HEK293 (cell line): ENCODE measurements at regions not wholly inside any gene's neighbourhood (a gene's known extent, or its start where the extent isn't known, plus 50 kb on each side); places are given as distances from the start of the nearest gene placed in this dataset.

Experiments used
- CTCF ChIA-PET: fragments of 350-600 bp; formaldehyde crosslinking; extraction: SDS; loops from one replicate; lab custom pipeline; 2021; ENCODE audit warnings: antibody characterized with exemption; lab: Yijun Ruan, JAX
- POLR2A ChIA-PET: fragments of 300-600 bp; formaldehyde crosslinking; extraction: SDS; loops from one replicate; lab custom pipeline; 2020; ENCODE audit warnings: antibody characterized with exemption, inconsistent platforms; lab: Yijun Ruan, JAX
- H3K27ac ChIP-seq: fragments of 200-500 bp; sonication (Bioruptor generic); 2 replicates; pipeline ENCODE4 v1.5.1; 2014; ENCODE audit warnings: low read depth, low read length, control low read depth, inconsistent platforms; ENCODE audit errors: extremely low read depth
- H3K36me3 ChIP-seq, 2 experiments: fragments of 200-500 bp in 1 of 2; sonication (Bioruptor generic) in 1 of 2; 1 replicate in 1 of 2; 2 replicates in 1 of 2; pipeline ENCODE4 v1.5.1; 2014 to 2017; ENCODE audit warnings: inconsistent platforms in 2 of 2, low read length in 2 of 2; ENCODE audit not compliant: control insufficient read depth in 2 of 2, insufficient read depth in 1 of 2
- H3K4me1 ChIP-seq: fragments of 200-500 bp; sonication (Bioruptor generic); 2 replicates; pipeline ENCODE4 v1.5.1; 2014; ENCODE audit warnings: mild to moderate bottlenecking, low read length, inconsistent platforms; ENCODE audit not compliant: control insufficient read depth, insufficient read depth
- H3K4me3 ChIP-seq: 2 replicates; pipeline ENCODE4 v1.5.1; 2011; ENCODE audit warnings: low read depth, mild to moderate bottlenecking, control low read depth, low read length, moderate library complexity
- H3K9me3 ChIP-seq: fragments of 200-500 bp; sonication (Bioruptor generic); 2 replicates; pipeline ENCODE4 v1.5.1; 2014; ENCODE audit warnings: low read depth, low read length, inconsistent platforms; ENCODE audit not compliant: control insufficient read depth, insufficient read depth
- KLF1 ChIP-seq: fragments of 450-650 bp; formaldehyde crosslinking; IDR thresholded peaks from 2 replicates; pipeline ENCODE4 v1.5.1; 2016; ENCODE audit warnings: missing biosample characterization, missing genetic modification characterization
- TSHZ1 ChIP-seq: fragments of 450-650 bp; formaldehyde crosslinking; IDR thresholded peaks from 2 replicates; pipeline ENCODE4 v1.5.1; 2016; ENCODE audit warnings: missing biosample characterization, missing genetic modification characterization, borderline replicate concordance
- ZBTB11 ChIP-seq: fragments of 450-650 bp; formaldehyde crosslinking; conservative IDR thresholded peaks from 2 replicates; pipeline ENCODE4 v1.5.1; 2016; ENCODE audit warnings: low read depth, missing biosample characterization, missing genetic modification characterization
- ZNF112 ChIP-seq: fragments of 450-650 bp; formaldehyde crosslinking; IDR thresholded peaks from 2 replicates; pipeline ENCODE4 v1.5.0; 2017; ENCODE audit warnings: missing biosample characterization, missing genetic modification characterization
- ZNF114 ChIP-seq: fragments of 450-650 bp; formaldehyde crosslinking; IDR thresholded peaks from 2 replicates; pipeline ENCODE4 v1.5.0; 2017; ENCODE audit warnings: missing biosample characterization, missing genetic modification characterization
- ZNF148 ChIP-seq: fragments of 450-650 bp; formaldehyde crosslinking; IDR thresholded peaks from 2 replicates; pipeline ENCODE4 v1.5.0; 2017; ENCODE audit warnings: missing biosample characterization, missing genetic modification characterization, borderline replicate concordance
- ZNF174 ChIP-seq: fragments of 450-650 bp; formaldehyde crosslinking; IDR thresholded peaks from 2 replicates; pipeline ENCODE4 v1.5.0; 2017; ENCODE audit warnings: missing biosample characterization, mild to moderate bottlenecking, missing genetic modification characterization
- ZNF398 ChIP-seq: fragments of 450-650 bp; formaldehyde crosslinking; IDR thresholded peaks from 2 replicates; pipeline ENCODE4 v1.5.1; 2017; ENCODE audit warnings: missing biosample characterization, missing genetic modification characterization
- ZNF561 ChIP-seq: fragments of 450-650 bp; IDR thresholded peaks from 2 replicates; pipeline ENCODE4 v1.5.1; 2018; ENCODE audit warnings: missing biosample characterization, missing genetic modification characterization, borderline replicate concordance
- ZNF596 ChIP-seq: fragments of 450-650 bp; IDR thresholded peaks from 2 replicates; pipeline ENCODE4 v1.5.0; 2018; ENCODE audit warnings: missing biosample characterization, mild to moderate bottlenecking, missing genetic modification characterization, moderate library complexity
- ZNF639 ChIP-seq: fragments of 450-650 bp; formaldehyde crosslinking; IDR thresholded peaks from 2 replicates; pipeline ENCODE4 v1.5.1; 2016; ENCODE audit warnings: missing biosample characterization, missing genetic modification characterization
- ZNF692 ChIP-seq: fragments of 450-650 bp; formaldehyde crosslinking; IDR thresholded peaks from 2 replicates; pipeline ENCODE4 v1.5.1; 2016; ENCODE audit warnings: missing biosample characterization, missing genetic modification characterization
- ZNF701 ChIP-seq: fragments of 450-650 bp; formaldehyde crosslinking; IDR thresholded peaks from 2 replicates; pipeline ENCODE4 v1.5.1; 2016; ENCODE audit warnings: missing biosample characterization, missing genetic modification characterization
- ZSCAN23 ChIP-seq: fragments of 450-650 bp; formaldehyde crosslinking; IDR thresholded peaks from 2 replicates; pipeline ENCODE4 v1.5.1; 2016; ENCODE audit warnings: missing biosample characterization, missing genetic modification characterization

- Histone ChIP-seq H3K36me3 (no peaks in the 10 kb centered on the region), H3K27ac (no peak overlapping the region), H3K4me1 (no peaks in the 10 kb centered on the region)
- POLR2A ChIA-PET, result interaction anchor here (0.6 kb wide), 1 partner anchor 989 kb away, joined by 5 read pairs; no protein-coding TSS in a partner anchor
- no peak for TF ChIP-seq TSHZ1 (tag by site-specific recombination)
- TF ChIP-seq KLF1 (tag by site-specific recombination), result no peak
- no peak for TF ChIP-seq ZNF701 (tag by site-specific recombination)
- TF ChIP-seq ZNF639 (tag by site-specific recombination), result no peak
- TF ChIP-seq ZNF398 (tag by site-specific recombination), result no peak
- TF ChIP-seq ZNF148 (tag by site-specific recombination), result no peak
- TF ChIP-seq ZNF112 (tag by site-specific recombination), result no peak
- no peak for TF ChIP-seq ZNF561 (tag by site-specific recombination)
- TF ChIP-seq, all 188 proteins: peak for 0
- CTCF ChIA-PET, result interaction anchor here (0.7 kb wide), 1 partner anchor 682 kb away, joined by 3 read pairs; no protein-coding TSS in a partner anchor
- no peaks in the 10 kb centered on the region for H3K9me3 ChIP-seq
- no peak overlapping the region for H3K4me3 ChIP-seq
Observed at GRCh38 chr6:79353226-79353625, 118.7 kb upstream of the HMGN3 start.

GRCh38 chr6:79338493-79338892 lies 104.0 kb upstream of the HMGN3 start:
- CTCF ChIA-PET, result no interaction called here
- Histone ChIP-seq H3K9me3 (no peaks in the 10 kb centered on the region), H3K36me3 (no peaks in the 10 kb centered on the region), H3K4me3 (no peak overlapping the region), H3K27ac (no peak overlapping the region), H3K4me1 (no peaks in the 10 kb centered on the region)
- POLR2A ChIA-PET, result no interaction called here
- TF ChIP-seq ZBTB11 (tag by site-specific recombination) (no peak), ZNF596 (no peak), ZNF174 (tag by site-specific recombination) (no peak), ZNF114 (tag by site-specific recombination) (no peak), ZSCAN23 (tag by site-specific recombination) (no peak), ZNF692 (no peak)
